Epidermal melanocyte (primary cell): ENCODE measurements at regions not wholly inside any gene's neighbourhood (a gene's known extent, or its start where the extent isn't known, plus 50 kb on each side); places are given as distances from the start of the nearest gene placed in this dataset.

Experiments
- DNase-seq: peaks from one replicate; pipeline ENCODE4 v3.0.0; 2011; ENCODE audit warnings: low spot score; ENCODE audit not compliant: insufficient read length

DNA sequence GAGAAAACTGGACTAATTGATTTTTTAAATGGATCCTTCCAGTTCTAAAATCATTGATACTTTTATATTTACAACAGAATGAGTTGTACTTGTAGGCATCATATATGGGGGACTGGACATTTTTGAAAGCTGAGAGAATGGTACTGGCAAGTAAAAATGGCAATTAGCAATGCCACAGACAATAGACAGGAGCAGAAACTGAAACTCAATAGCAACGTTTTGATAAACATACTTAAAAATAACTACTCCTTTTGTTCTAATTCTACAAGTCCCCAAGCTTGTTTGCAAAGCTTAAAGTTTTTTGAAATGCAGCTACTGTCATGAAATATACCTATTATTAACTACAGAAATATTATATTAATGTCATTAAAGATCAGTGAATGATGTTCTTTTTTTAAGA, 52.8 kb upstream of the FBXL7 start:
- DNase-seq: no peak

DNA sequence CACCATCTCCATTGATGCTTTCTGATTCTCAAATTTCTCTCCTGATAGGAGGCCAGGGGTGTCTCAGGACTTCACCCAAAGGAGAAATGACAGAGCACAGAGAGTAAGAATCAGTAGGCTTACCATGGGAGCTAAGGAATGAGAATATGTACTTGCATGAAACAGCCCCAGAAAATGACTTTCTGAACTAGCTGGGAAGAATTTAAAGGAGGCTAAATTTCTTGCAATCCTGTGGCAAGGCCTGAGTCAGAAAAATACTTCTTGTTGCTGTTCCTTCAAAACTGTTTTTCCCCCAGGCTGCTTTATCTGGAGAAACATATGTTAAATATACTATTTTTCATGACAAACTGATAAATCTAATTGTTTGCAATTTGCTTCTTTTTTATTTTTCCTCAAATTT, 53.4 kb upstream of the FBXL7 start:
- DNase-seq: no peak

DNA sequence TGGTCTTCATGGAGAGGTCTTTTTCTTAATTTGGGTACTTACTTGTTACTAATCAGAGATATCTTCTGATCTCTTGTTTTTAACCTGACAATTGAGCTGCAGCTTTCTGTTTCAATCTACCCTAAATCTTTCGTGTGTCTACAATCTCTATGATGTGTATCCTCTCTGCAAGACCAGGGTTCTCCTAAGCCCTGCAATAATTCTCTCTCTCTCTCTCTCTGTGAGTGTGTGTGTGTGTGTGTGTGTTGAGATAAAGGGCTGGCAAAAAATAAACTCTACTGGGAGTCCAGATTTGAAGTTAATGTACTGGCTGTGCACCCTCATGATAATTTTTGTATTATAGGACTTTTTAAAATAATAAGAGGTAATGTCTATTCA, 57.8 kb upstream of the FBXL7 start:
- DNase-seq: no peak

DNA sequence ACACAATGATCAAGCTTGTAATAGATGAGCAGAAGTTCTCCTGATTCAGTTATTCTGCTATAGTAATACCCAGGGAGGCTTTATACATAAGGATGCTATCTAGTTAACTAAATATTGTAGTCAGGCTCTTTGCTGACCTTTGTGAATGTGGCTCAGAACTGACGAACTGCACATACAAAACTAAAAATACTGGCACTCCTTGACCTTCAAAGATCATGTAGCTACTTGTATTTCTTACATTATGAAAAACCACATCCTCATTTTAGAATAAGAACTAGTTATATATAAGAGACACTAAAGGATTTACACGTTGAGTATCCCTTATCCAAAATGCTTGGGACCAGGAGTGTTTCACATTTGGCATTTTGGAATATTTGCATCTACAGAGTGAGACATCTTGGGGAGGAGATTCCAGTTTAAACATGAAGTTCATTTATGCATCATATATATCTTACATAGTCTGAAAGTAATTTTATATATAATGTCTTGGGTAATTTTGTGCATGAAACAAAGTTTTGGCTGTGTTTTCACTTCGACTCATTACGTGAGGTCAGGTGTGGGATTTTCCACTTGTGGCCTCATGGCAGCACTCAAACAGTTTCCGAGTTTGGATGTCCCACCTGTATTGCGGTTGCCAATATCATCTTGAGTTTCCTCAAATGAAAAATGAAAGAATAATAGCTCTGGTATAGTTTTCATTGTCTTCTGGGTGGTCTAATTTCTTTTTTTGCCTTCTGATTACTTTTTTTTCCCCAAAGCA, 58.4 kb upstream of the FBXL7 start:
- DNase-seq: no peak

DNA sequence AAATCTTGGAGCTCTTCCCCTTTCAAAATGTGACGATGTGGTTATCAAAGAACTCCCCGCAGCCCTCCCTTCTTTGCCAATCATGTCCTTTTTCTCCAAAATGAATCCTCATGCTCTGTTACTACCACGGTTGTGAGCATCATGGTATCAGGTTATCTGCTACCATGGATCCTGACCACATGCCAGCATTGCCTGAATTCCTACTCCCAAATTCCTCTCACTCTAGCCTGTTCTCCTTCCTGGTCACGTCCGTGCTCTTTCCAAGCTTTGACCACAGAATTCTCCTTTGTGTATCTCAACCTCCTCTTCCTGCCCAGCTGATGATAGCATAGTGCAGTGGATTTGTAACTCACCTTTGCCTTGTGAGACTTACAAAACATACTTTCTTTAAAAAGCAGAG, 59.5 kb upstream of the FBXL7 start:
- no peak for DNase-seq

GRCh38 chr5:15439801-15440200, 60.2 kb upstream of the FBXL7 start:
- no peak for DNase-seq

- no peak for DNase-seq
These were observed 66.3 kb upstream of the FBXL7 start for GRCh38 chr5:15433709-15434108.

DNA sequence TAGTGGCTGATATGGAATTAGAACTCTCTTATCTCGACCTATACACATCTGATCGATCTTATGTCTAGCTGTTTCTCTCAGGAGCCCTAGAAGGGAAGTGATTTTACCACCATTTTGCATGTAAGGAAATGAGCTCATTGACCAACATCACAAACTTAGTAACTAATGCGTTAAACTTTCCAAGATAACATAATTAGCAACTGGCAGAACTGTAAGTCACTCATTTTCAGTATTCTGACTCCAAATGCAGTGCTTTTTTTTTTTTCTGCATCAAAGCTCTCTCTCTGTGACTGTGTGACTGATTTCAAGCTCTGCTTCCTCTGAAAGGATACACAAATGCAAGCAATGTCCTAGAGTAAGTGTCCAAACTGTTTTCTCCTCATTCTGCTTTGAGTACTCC, 68.1 kb upstream of the FBXL7 start:
- no peak for DNase-seq

- no peak for DNase-seq
These were observed 74.2 kb upstream of the FBXL7 start for GRCh38 chr5:15425766-15426165.

DNA sequence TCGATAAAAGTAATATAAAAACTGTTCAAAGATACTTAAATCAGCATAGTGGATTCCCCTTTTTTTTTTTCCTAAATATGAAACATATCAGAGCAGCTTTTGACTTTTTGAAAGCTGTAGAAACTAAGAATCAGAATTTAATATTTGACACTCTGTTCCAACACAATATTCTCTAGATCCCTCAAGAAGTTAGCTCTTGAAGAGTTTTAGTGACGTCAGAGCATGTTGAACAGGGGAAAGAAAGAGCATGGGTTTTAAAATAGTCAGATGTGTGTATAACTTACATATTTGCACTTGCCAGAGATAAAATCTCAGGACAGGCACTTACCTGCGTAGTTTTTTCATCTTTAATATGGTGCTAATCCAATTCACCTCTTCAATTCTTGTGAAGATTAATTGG, 75.2 kb upstream of the FBXL7 start:
- DNase-seq: no peak

DNA sequence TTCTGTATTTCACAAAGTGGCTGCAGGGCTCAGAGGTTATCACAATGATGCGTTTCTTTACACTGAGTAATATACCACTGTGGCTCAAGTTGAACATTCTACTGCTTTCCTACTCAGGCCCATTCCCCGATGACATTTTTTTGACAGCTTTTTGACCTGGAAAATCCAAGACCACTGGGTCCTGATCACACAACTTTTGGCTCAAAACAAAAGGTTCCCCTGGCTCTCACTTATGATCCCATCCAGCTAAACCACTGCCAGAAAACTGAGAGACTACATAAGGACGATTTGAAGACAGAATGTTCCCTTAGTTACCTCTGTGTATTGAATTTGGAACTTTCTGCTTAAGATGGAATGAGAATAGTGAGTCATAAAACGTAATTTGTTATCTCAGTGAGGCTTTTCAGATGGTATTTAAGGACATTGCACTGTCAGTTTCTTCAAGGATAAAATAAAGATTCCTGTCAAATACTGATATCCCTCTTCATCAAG, 78.0 kb upstream of the FBXL7 start:
- DNase-seq: no peak

DNA sequence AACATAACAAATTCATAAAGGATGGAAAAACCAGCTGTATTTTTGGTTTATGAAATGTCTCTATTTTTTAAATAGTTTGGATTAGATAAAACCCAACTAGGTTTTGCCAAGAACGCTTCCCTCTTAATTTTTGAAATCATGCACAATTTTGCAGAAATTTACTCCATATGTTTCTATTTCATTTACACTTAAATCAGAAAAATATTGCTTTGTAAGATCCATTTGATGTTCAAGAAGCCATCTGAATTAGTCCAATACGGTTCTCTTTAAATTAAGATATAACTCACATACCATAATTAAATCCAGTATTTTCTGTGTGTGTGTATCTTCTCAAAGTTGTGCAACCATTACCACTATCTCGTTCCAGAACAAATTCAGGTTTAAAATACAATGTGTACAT, 78.6 kb upstream of the FBXL7 start:
- DNase-seq: no peak

DNA sequence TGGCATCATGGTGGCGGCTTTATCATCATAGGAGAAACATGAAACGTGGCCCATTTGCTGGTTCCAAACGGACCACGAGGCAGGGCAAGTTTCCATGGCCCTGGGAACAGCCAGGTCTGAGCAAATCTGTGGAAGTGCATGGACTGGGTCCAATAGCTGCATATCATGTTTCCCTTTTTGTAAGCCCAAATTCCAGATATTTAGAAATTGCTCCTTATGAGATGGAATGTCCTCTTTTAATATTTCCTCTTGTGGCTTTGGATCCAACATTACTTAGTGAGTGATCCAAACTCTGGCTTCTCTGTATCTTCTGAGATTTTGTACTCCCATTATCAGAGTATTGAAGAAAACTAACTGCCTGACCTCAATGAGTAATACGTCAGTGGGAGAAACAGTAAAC, 79.8 kb upstream of the FBXL7 start:
- DNase-seq: no peak

DNA sequence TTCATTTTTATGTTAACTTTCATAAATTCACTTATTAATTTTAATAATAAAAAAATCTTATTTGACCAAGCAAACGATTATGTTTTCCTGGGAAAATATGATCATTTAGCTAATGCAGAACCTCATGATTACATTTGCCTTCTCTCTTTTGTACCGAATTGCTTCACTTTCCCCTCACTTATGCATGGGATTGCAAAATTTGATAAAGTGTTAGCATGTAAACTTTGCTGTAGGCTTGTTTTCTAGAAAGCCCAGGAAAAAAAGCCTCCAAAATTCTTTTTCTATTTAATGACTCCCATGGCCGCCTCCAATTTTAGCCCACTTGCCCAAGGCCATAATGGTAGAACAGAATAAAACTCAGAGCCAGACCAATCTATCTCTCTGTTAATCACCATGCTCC, 82.8 kb upstream of the FBXL7 start:
- no peak for DNase-seq

DNA sequence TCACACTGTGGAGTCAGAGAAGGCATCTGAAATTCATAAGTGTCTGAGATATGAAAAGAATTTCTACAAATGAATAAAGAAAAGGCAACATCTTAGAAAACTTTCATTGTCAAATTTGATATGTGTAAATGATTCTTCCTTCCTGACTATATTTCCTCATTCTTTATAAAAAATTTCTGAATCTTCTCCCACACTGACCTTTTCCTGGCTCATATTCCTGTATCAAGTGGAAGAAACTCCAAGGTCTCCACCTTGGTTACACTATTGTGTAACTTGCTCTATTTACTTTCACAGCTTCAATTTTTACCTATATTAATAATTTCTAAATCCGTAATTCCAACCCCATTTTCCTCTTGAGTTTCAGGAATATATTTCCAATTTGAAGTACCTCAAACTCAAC, 93.5 kb upstream of the FBXL7 start:
- DNase-seq: no peak

- DNase-seq: no peak
These were observed 106.8 kb upstream of the FBXL7 start for GRCh38 chr5:15393146-15393545.

GRCh38 chr5:15391704-15392397, 108.1 kb upstream of the FBXL7 start:
- no peak for DNase-seq

DNA sequence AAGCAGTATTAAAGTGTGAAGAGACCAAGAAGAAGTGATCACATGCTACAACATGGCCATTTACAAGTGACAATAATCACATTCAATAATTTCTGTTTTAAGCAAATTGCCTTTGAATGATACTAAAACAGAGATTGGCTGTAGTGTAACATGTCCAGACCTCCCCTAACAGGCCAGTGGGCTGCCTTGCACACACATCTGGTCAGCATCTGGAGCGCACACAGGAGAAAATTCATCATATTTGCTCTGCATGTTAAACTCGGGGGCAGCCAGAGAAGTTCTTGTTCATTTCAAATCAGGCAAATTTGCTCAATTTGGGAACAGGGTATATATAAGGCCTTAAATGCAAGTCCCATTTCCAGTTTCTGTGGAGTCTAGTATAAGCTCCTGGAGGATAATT, 111.1 kb upstream of the FBXL7 start:
- peak; percentile 41 for DNase-seq

DNA sequence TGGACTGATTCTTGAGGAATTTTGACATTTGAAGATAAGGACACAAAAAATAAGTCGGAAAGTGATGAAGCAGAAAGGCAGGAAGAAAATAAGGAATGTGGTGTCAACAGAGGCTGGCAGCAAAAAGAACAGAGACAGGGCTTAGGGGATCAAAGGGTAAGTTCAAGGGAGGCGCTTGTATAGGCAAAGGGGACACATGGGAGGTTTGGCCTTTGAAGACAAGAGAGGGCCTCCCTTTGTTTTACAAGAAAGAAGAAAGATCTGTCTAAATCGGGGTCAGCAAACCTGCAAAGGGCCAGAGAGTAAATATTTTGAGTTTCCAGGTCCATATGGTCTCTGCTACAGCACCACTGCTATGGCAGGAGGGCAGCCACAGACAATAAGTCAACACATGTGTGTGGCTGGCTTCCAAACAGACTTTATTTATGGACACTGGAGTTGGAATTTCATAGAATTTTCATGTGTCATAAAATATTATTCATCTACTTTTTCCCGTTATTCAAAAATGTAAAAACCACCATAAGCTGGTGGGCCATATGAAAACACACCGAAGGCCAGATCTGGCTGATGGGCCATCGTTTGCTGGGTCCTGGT, 112.0 kb upstream of the FBXL7 start:
- no peak for DNase-seq

DNA sequence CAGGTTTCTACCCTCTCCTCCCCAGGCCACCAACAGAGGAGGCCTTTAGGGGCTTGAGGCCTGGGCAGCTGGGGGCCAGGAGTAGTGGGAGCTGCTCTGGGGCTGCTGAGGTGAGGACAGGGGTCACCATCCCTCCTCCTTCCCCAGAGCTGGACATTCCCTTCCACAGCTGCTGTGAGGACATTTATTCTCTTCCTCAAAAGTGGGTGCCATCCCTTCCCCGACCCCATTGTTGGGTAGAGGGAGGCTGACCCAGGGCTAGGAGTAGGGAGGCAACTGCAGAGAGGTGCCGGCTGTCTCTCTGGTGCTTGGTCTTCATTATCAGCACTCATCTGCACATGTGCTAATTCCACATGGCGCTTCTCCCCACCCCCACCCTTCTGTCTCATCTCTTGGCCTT, 113.9 kb upstream of the FBXL7 start:
- no peak for DNase-seq

GRCh38 chr5:15385553-15385952, 114.4 kb upstream of the FBXL7 start:
- DNase-seq: no peak

GRCh38 chr5:15385037-15385436, 114.9 kb upstream of the FBXL7 start:
- DNase-seq: no peak

DNA sequence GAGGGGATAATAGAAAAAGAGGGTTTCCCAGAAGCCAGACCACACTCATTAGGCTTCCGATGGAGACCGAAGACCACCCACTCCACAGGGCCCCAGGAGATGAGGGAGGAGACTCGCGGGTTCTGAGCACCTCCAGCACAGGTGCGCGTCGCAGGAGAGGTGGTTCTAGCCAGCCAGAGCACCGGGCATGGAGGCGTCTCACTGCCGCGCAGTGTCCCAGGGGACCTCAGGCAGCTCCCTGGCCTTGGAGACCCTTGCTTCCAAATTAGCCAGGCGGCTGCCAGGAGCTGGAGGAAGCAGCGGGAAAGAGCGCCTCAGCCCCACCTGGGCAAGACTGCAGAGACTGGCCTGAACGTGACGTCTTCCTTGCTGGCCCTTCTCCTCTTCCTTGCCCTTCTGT, 115.4 kb upstream of the FBXL7 start:
- no peak for DNase-seq
